ENCODE measurements at regions not wholly inside any gene's neighbourhood (a gene's known extent, or its start where the extent isn't known, plus 50 kb on each side); places are given as distances from the start of the nearest gene placed in this dataset.
"Not testable (repeated sequence)": the region's sequence is repeated elsewhere in the genome, so short reads cannot be mapped to it uniquely, and the experiment has no call there.

- DNase-seq (no peak), ATAC-seq (no peak)
- Mint-ChIP-seq H3K4me3 (no peak overlapping the region), H3K27me3 (peaks cover 11% of the 10 kb centered on the region), H3K4me1 (no peaks in the 10 kb centered on the region), H3K27ac (no peak overlapping the region), H3K9me3 (ENCODE audit: low read depth) (no peaks in the 10 kb centered on the region), H3K36me3 (no peaks in the 10 kb centered on the region)
- CTCF ChIA-PET, result no interaction called here
Measured at GRCh38 chr4:169859366-169860216, 101.8 kb upstream of the HPF1 start.

- no peaks in the 10 kb centered on the region for H3K4me1 Mint-ChIP-seq
- ATAC-seq (no peak), DNase-seq (no peak)
- H3K27me3 Mint-ChIP-seq, result peaks cover 6% of the 10 kb centered on the region
- H3K36me3 Mint-ChIP-seq, result no peaks in the 10 kb centered on the region
- no peak overlapping the region for H3K4me3 Mint-ChIP-seq
- CTCF ChIA-PET, result no interaction called here
- H3K9me3 Mint-ChIP-seq (ENCODE audit: low read depth), result no peaks in the 10 kb centered on the region
- H3K27ac Mint-ChIP-seq, result no peak overlapping the region
Measured at GRCh38 chr4:169854090-169854489, 96.3 kb upstream of the HPF1 start.

- ATAC-seq (no peak), DNase-seq (no peak)
- Mint-ChIP-seq H3K36me3 (no peaks in the 10 kb centered on the region), H3K4me3 (no peak overlapping the region), H3K27ac (no peak overlapping the region), H3K9me3 (ENCODE audit: low read depth) (no peaks in the 10 kb centered on the region), H3K27me3 (peaks cover 6% of the 10 kb centered on the region), H3K4me1 (no peaks in the 10 kb centered on the region)
- CTCF ChIA-PET, result interaction anchor here (0.6 kb wide), 1 partner anchor 844 kb away, joined by 3 read pairs; no protein-coding TSS in a partner anchor
Measured at GRCh38 chr4:169852481-169852880, 94.7 kb upstream of the HPF1 start.

- Mint-ChIP-seq H3K36me3 (no peaks in the 10 kb centered on the region), H3K4me1 (no peaks in the 10 kb centered on the region), H3K27ac (no peak overlapping the region), H3K27me3 (peaks cover 6% of the 10 kb centered on the region), H3K9me3 (ENCODE audit: low read depth) (no peaks in the 10 kb centered on the region), H3K4me3 (no peak overlapping the region)
- no peak for DNase-seq
- CTCF ChIA-PET, result no interaction called here
- no peak for ATAC-seq
Measured at GRCh38 chr4:169851750-169852149, 94.0 kb upstream of the HPF1 start.

- ATAC-seq, result no peak
- H3K36me3 Mint-ChIP-seq, result no peaks in the 10 kb centered on the region
Measured at GRCh38 chr4:169849456-169849855, 91.7 kb upstream of the HPF1 start.

GRCh38 chr4:169848018-169848417 lies 90.3 kb upstream of the HPF1 start:
- no peaks in the 10 kb centered on the region for H3K36me3 Mint-ChIP-seq
- H3K27me3 Mint-ChIP-seq, result peaks cover under 1% of the 10 kb centered on the region
- H3K4me3 Mint-ChIP-seq, result no peak overlapping the region
- ATAC-seq, result no peak
- no peaks in the 10 kb centered on the region for H3K9me3 Mint-ChIP-seq (ENCODE audit: low read depth)
- H3K4me1 Mint-ChIP-seq, result no peaks in the 10 kb centered on the region
- H3K27ac Mint-ChIP-seq, result no peak overlapping the region
- DNase-seq, result no peak
- CTCF ChIA-PET, result no interaction called here

More at GRCh38 chr4:169849456-169849855, 91.7 kb upstream of the HPF1 start:
- no peak overlapping the region for H3K4me3 Mint-ChIP-seq
- no peak for DNase-seq
- H3K27ac Mint-ChIP-seq, result no peak overlapping the region
- no peaks in the 10 kb centered on the region for H3K4me1 Mint-ChIP-seq
- peaks cover 3% of the 10 kb centered on the region for H3K27me3 Mint-ChIP-seq
- no peaks in the 10 kb centered on the region for H3K9me3 Mint-ChIP-seq (ENCODE audit: low read depth)
- CTCF ChIA-PET, result no interaction called here

GRCh38 chr4:169847171-169847570 lies 89.4 kb upstream of the HPF1 start:
- CTCF ChIA-PET, result no interaction called here
- no peaks in the 10 kb centered on the region for H3K36me3 Mint-ChIP-seq
- no peaks in the 10 kb centered on the region for H3K27me3 Mint-ChIP-seq
- DNase-seq (no peak), ATAC-seq (no peak)
- no peak overlapping the region for H3K4me3 Mint-ChIP-seq
- no peaks in the 10 kb centered on the region for H3K9me3 Mint-ChIP-seq (ENCODE audit: low read depth)
- H3K4me1 Mint-ChIP-seq, result no peaks in the 10 kb centered on the region
- H3K27ac Mint-ChIP-seq, result no peak overlapping the region

GRCh38 chr4:169846396-169846795 lies 88.7 kb upstream of the HPF1 start:
- no peaks in the 10 kb centered on the region for H3K9me3 Mint-ChIP-seq (ENCODE audit: low read depth)

GRCh38 chr4:169841776-169842175 lies 84.0 kb upstream of the HPF1 start:
- Mint-ChIP-seq H3K9me3 (ENCODE audit: low read depth) (peaks cover 3% of the 10 kb centered on the region), H3K4me1 (no peaks in the 10 kb centered on the region), H3K4me3 (no peak overlapping the region), H3K27ac (no peak overlapping the region), H3K27me3 (no peaks in the 10 kb centered on the region), H3K36me3 (no peaks in the 10 kb centered on the region)
- DNase-seq (no peak), ATAC-seq (no peak)
- CTCF ChIA-PET, result no interaction called here

More at GRCh38 chr4:169846396-169846795, 88.7 kb upstream of the HPF1 start:
- CTCF ChIA-PET, result no interaction called here
- Mint-ChIP-seq H3K4me3 (no peak overlapping the region), H3K27ac (no peak overlapping the region), H3K36me3 (no peaks in the 10 kb centered on the region), H3K27me3 (no peaks in the 10 kb centered on the region), H3K4me1 (no peaks in the 10 kb centered on the region)
- ATAC-seq, result no peak
- DNase-seq, result no peak

- no peak for DNase-seq
- no peak for ATAC-seq
- Mint-ChIP-seq H3K9me3 (ENCODE audit: low read depth) (peaks cover 3% of the 10 kb centered on the region), H3K27me3 (no peaks in the 10 kb centered on the region), H3K36me3 (no peaks in the 10 kb centered on the region), H3K4me3 (no peak overlapping the region), H3K4me1 (no peaks in the 10 kb centered on the region), H3K27ac (no peak overlapping the region)
- CTCF ChIA-PET, result interaction anchor here (0.7 kb wide), 2 partner anchors 9 to 323 kb away, joined by 3 read pairs; no protein-coding TSS in a partner anchor
Measured at GRCh38 chr4:169840554-169840953, 82.8 kb upstream of the HPF1 start.

- not testable (repeated sequence) for H3K4me1 Mint-ChIP-seq, H3K27me3 Mint-ChIP-seq
Measured at GRCh38 chr4:169828329-169828728, 70.6 kb upstream of the HPF1 start.

GRCh38 chr4:169826634-169827187 lies 69.0 kb upstream of the HPF1 start:
- CTCF ChIA-PET, result interaction anchor here (1.6 kb wide), 1 partner anchor 16 kb away, joined by 6 read pairs; no protein-coding TSS in a partner anchor
- no peaks in the 10 kb centered on the region for H3K36me3 Mint-ChIP-seq
- H3K4me1 Mint-ChIP-seq, result no peaks in the 10 kb centered on the region
- ATAC-seq (no peak), DNase-seq (no peak)
- no peaks in the 10 kb centered on the region for H3K9me3 Mint-ChIP-seq (ENCODE audit: low read depth)
- H3K27me3 Mint-ChIP-seq, result peaks cover 9% of the 10 kb centered on the region
- H3K27ac Mint-ChIP-seq, result no peak overlapping the region
- H3K4me3 Mint-ChIP-seq, result no peak overlapping the region

More at GRCh38 chr4:169828329-169828728, 70.6 kb upstream of the HPF1 start:
- H3K27ac Mint-ChIP-seq; H3K4me3 Mint-ChIP-seq; H3K36me3 Mint-ChIP-seq; CTCF ChIA-PET; H3K9me3 Mint-ChIP-seq (ENCODE audit: low read depth); DNase-seq; ATAC-seq: not testable (repeated sequence)

- H3K36me3 Mint-ChIP-seq, result no peaks in the 10 kb centered on the region
- no peak for DNase-seq
- no peak overlapping the region for H3K27ac Mint-ChIP-seq
- H3K4me3 Mint-ChIP-seq, result no peak overlapping the region
- peaks cover 1% of the 10 kb centered on the region for H3K27me3 Mint-ChIP-seq
- no peak for ATAC-seq
- CTCF ChIA-PET, result interaction anchor here (1.6 kb wide), 1 partner anchor 13 kb away, joined by 10 read pairs; no protein-coding TSS in a partner anchor
- H3K4me1 Mint-ChIP-seq, result no peaks in the 10 kb centered on the region
- no peaks in the 10 kb centered on the region for H3K9me3 Mint-ChIP-seq (ENCODE audit: low read depth)
Measured at GRCh38 chr4:169823685-169824084, 65.9 kb upstream of the HPF1 start.

- H3K27ac Mint-ChIP-seq, result no peak overlapping the region
- ATAC-seq, result no peak
- DNase-seq, result no peak
- CTCF ChIA-PET, result no interaction called here
- no peak overlapping the region for H3K4me3 Mint-ChIP-seq
- H3K9me3 Mint-ChIP-seq (ENCODE audit: low read depth), result no peaks in the 10 kb centered on the region
- H3K4me1 Mint-ChIP-seq, result no peaks in the 10 kb centered on the region
- H3K27me3 Mint-ChIP-seq, result peaks cover 6% of the 10 kb centered on the region
- H3K36me3 Mint-ChIP-seq, result no peaks in the 10 kb centered on the region
Measured at GRCh38 chr4:169821402-169821801, 63.7 kb upstream of the HPF1 start.
